ENCODE measurements at regions not wholly inside any gene's neighbourhood (a gene's known extent, or its start where the extent isn't known, plus 50 kb on each side); places are given as distances from the start of the nearest gene placed in this dataset.
"Not testable (repeated sequence)": the region's sequence is repeated elsewhere in the genome, so short reads cannot be mapped to it uniquely, and the experiment has no call there.

DNA sequence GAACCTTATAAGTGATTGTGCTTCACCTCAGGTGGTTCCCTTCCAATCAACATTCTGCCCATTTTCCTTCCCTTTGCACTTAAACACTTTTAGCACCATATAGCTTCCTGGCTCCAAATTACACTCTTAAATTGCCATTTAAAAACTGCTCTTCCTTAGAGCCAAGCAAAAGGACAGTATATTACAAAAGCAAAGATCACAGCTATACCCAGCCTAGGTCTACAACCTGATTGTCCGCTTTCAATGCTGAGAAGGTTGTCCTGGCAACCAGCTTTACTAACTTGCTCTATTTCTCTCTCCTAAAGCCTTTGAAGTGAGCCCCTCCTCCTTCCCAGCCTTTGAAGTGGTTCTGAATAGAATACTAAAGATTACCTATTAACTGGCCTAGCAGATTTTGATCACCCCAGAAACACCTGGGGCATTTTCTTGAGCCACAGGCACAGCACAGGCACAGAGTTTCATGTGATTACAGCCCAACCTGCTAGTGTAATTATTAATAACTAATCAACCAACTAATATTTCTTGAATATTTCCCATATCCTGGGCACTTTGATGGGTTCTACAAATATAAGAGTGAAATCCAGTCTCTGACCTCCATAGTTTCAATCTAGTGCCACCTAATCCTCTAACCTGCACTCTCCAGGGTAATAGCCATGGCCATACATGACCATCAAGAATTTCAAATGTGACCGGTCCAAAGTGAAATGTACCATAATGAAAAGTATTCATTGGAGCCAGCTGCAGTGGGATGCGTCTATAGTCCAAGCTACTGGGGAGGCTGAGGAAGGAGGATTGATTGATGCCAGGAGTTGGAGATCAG lies 63.6 kb upstream of the TRIM24 start:
- DNase-seq (no peak), ATAC-seq (no peak)
- Histone ChIP-seq H3K9me3 (ENCODE audit: control insufficient read depth in 2 of 3, low read length in 3 of 3) (no peaks in the 10 kb centered on the region), H3K36me3 (ENCODE audit: control insufficient read depth in 2 of 3, insufficient read depth in 3 of 3, low read length in 3 of 3) (no peaks in the 10 kb centered on the region), H3K27me3 (ENCODE audit: control insufficient read depth in 2 of 2, insufficient read depth in 2 of 2, low read length in 2 of 2) (no peaks in the 10 kb centered on the region), H3K4me1 (ENCODE audit: control insufficient read depth in 2 of 2, insufficient read depth in 2 of 2, low read length in 2 of 2) (no peaks in the 10 kb centered on the region), H3K4me3 (ENCODE audit: low read length) (no peak overlapping the region), H3K27ac (ENCODE audit: low read depth, low read length) (no peak overlapping the region)
- POLR2A ChIA-PET = no interaction called here
- CTCF ChIA-PET = no interaction called here
- no peaks in the 10 kb centered on the region for H3K36me3 Mint-ChIP-seq
- H3K4me3 Mint-ChIP-seq = no peak overlapping the region
- intact Hi-C loops (cut with micrococcal nuclease) = no loop called here
- H3K9me3 Mint-ChIP-seq = peaks cover 0 to 5% (median 0%) of the 10 kb centered on the region in 11 donors
- no peaks in the 10 kb centered on the region for H3K27me3 Mint-ChIP-seq
- H3K27ac Mint-ChIP-seq = no peak overlapping the region
- no peaks in the 10 kb centered on the region for H3K4me1 Mint-ChIP-seq

DNA sequence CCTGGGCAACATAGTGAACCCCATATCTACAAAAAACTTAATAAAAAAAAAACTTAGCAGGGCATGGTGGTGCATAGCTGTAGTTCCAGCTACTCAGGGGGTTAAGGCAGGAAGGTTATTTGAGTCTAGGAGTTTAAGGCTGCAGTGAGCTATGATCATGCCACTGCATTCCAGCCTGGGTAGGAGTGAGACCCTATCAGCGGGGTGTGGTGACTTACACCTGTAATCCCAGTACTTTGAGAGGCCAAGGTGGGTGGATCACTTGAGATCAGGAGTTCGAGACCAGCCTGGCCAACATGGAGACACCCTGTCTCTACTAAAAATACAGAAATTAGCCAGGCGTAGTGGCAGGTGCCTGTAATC lies 63.0 kb upstream of the TRIM24 start:
- CTCF ChIA-PET; H3K4me1 Mint-ChIP-seq; H3K27ac Mint-ChIP-seq; H3K36me3 Mint-ChIP-seq; DNase-seq; intact Hi-C loops (cut with micrococcal nuclease); H3K27ac ChIP-seq (ENCODE audit: low read depth, low read length); H3K9me3 Mint-ChIP-seq; ATAC-seq; H3K27me3 Mint-ChIP-seq; H3K27me3 ChIP-seq (ENCODE audit: control insufficient read depth in 2 of 2, insufficient read depth in 2 of 2, low read length in 2 of 2); H3K9me3 ChIP-seq (ENCODE audit: control insufficient read depth in 2 of 3, low read length in 3 of 3); H3K36me3 ChIP-seq (ENCODE audit: control insufficient read depth in 2 of 3, insufficient read depth in 3 of 3, low read length in 3 of 3); H3K4me3 ChIP-seq (ENCODE audit: low read length); POLR2A ChIA-PET; H3K4me3 Mint-ChIP-seq; H3K4me1 ChIP-seq (ENCODE audit: control insufficient read depth in 2 of 2, insufficient read depth in 2 of 2, low read length in 2 of 2): not testable (repeated sequence)

DNA sequence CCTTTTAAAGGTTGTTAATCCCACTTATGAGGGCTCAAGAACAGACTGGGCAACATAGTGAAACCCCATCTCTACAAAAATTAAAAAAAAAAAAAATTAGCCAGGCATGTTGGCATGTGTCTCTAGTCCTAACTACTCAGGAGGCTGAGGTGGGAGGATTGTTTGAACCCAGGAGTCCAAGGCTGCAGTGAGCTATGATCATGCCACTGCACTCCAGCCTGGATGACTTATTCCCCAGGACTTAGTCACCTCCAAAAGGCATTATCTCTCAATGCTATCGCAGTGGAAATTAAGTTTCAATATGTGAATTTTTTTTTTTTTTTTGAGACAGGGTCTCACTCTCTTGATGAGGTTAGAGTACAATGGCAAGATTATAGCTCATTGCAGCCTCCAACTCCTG lies 61.2 kb upstream of the TRIM24 start:
- Mint-ChIP-seq H3K4me1 (no peaks in the 10 kb centered on the region), H3K27me3 (no peaks in the 10 kb centered on the region), H3K9me3 (no peaks in the 10 kb centered on the region), H3K36me3 (no peaks in the 10 kb centered on the region), H3K4me3 (no peak overlapping the region), H3K27ac (no peak overlapping the region)
- DNase-seq (no peak), ATAC-seq (no peak)
- intact Hi-C loops (cut with micrococcal nuclease) = no loop called here
- ChIA-PET POLR2A (no interaction called here), CTCF (no interaction called here)
- no peaks in the 10 kb centered on the region for H3K27me3 ChIP-seq (ENCODE audit: control insufficient read depth in 2 of 2, insufficient read depth in 2 of 2, low read length in 2 of 2)
- H3K4me1 ChIP-seq (ENCODE audit: control insufficient read depth in 2 of 2, insufficient read depth in 2 of 2, low read length in 2 of 2) = no peaks in the 10 kb centered on the region
- no peak overlapping the region for H3K27ac ChIP-seq (ENCODE audit: low read depth, low read length)
- no peaks in the 10 kb centered on the region for H3K9me3 ChIP-seq (ENCODE audit: control insufficient read depth in 2 of 3, low read length in 3 of 3)
- no peaks in the 10 kb centered on the region for H3K36me3 ChIP-seq (ENCODE audit: control insufficient read depth in 2 of 3, insufficient read depth in 3 of 3, low read length in 3 of 3)
- H3K4me3 ChIP-seq (ENCODE audit: low read length) = no peak overlapping the region

DNA sequence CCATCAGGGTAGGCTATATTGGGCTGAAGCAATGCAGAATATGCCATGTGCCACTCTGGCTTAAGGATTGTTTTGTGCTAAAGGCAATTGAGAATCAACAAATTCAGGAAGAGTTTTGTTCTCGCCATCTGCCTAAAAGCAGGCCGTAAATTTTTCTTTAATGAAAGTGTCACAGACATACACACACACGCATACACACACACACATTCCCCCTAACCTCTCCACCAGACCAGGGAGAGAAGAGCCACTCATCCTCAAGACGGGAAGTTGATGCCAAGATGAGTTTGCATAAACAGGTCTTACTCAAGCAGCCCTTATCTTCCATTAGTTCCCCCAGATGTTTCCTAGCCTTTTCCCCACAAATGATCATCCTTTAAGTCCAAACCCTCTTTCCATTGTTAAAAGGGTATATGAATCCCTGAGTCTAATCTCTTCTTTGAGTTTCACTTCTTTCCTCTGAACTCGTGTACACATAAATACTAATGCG lies 59.6 kb upstream of the TRIM24 start:
- CTCF ChIA-PET = no interaction called here
- intact Hi-C loops (cut with micrococcal nuclease) = no loop called here
- ATAC-seq = no peak

DNA sequence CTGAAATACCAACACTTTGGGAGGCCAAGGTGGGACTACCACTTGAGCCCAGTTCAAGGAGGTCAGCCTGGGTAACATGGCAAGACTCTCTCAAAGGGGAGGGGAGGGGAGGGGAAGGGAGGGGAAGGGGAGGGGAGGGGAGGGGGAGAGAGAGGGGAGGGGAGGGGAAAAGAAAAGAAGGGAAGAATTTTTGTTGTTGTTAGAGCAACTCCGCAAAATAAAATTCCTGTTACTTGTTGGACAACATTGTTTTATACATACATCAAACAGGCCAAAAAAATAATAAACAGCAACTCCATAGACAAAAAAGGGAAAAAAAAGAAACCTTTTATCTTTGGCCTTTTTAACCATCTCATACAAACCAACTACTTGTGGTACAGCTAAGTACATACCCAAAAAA lies 57.3 kb upstream of the TRIM24 start:
- ChIA-PET POLR2A (no interaction called here), CTCF (no interaction called here)
- Mint-ChIP-seq H3K27ac (no peak overlapping the region), H3K4me1 (no peaks in the 10 kb centered on the region), H3K27me3 (peaks cover 0 to 3% (median 0%) of the 10 kb centered on the region in 5 donors), H3K9me3 (peaks cover 0 to 5% (median 0%) of the 10 kb centered on the region in 11 donors), H3K4me3 (no peak overlapping the region), H3K36me3 (no peaks in the 10 kb centered on the region)
- Histone ChIP-seq H3K27me3 (ENCODE audit: control insufficient read depth in 2 of 2, insufficient read depth in 2 of 2, low read length in 2 of 2) (no peaks in the 10 kb centered on the region), H3K4me3 (ENCODE audit: low read length) (no peak overlapping the region), H3K4me1 (ENCODE audit: control insufficient read depth in 2 of 2, insufficient read depth in 2 of 2, low read length in 2 of 2) (no peaks in the 10 kb centered on the region), H3K9me3 (ENCODE audit: control insufficient read depth in 2 of 3, low read length in 3 of 3) (no peaks in the 10 kb centered on the region), H3K36me3 (ENCODE audit: control insufficient read depth in 2 of 3, insufficient read depth in 3 of 3, low read length in 3 of 3) (no peaks in the 10 kb centered on the region), H3K27ac (ENCODE audit: low read depth, low read length) (no peak overlapping the region)
- no peak for ATAC-seq
- no peak for DNase-seq
- intact Hi-C loops (cut with micrococcal nuclease) = no loop called here

More for the DNA sequence above, 59.6 kb upstream of the TRIM24 start:
- H3K36me3 Mint-ChIP-seq = no peaks in the 10 kb centered on the region
- H3K4me1 Mint-ChIP-seq = no peaks in the 10 kb centered on the region
- H3K4me3 Mint-ChIP-seq = no peak overlapping the region
- H3K9me3 Mint-ChIP-seq = peaks cover 0 to 4% (median 0%) of the 10 kb centered on the region in 11 donors
- H3K27ac Mint-ChIP-seq = no peak overlapping the region
- Histone ChIP-seq H3K27ac (ENCODE audit: low read depth, low read length) (no peak overlapping the region), H3K36me3 (ENCODE audit: control insufficient read depth in 2 of 3, insufficient read depth in 3 of 3, low read length in 3 of 3) (no peaks in the 10 kb centered on the region), H3K4me1 (ENCODE audit: control insufficient read depth in 2 of 2, insufficient read depth in 2 of 2, low read length in 2 of 2) (no peaks in the 10 kb centered on the region), H3K9me3 (ENCODE audit: control insufficient read depth in 2 of 3, low read length in 3 of 3) (no peaks in the 10 kb centered on the region), H3K4me3 (ENCODE audit: low read length) (no peak overlapping the region), H3K27me3 (ENCODE audit: control insufficient read depth in 2 of 2, insufficient read depth in 2 of 2, low read length in 2 of 2) (no peaks in the 10 kb centered on the region)
- peaks cover 0 to 3% (median 0%) of the 10 kb centered on the region in 5 donors for H3K27me3 Mint-ChIP-seq
- POLR2A ChIA-PET = no interaction called here
- no peak for DNase-seq

DNA sequence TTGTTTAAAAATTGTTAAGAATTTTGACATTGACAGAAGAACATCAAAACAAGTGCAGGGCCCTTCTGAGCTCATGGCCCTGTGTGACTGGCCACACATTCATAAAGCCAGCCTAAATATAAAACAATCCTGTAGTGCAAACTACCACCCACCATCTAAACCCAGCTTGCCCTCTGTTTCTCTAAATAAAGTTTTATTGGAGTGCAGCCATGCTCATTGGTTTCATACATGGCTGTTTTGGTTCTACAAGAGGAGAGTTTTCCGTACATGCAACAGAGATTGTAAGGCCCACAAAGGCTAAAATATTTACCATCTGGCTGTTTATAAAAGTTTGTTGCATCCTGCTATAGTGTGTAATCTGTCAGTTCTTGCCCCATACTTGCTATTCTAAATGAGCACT lies 54.6 kb upstream of the TRIM24 start:
- Histone ChIP-seq H3K9me3 (ENCODE audit: control insufficient read depth in 2 of 3, low read length in 3 of 3) (no peaks in the 10 kb centered on the region), H3K27me3 (ENCODE audit: control insufficient read depth in 2 of 2, insufficient read depth in 2 of 2, low read length in 2 of 2) (no peaks in the 10 kb centered on the region), H3K4me1 (ENCODE audit: control insufficient read depth in 2 of 2, insufficient read depth in 2 of 2, low read length in 2 of 2) (no peaks in the 10 kb centered on the region), H3K4me3 (ENCODE audit: low read length) (no peak overlapping the region), H3K27ac (ENCODE audit: low read depth, low read length) (no peak overlapping the region), H3K36me3 (ENCODE audit: control insufficient read depth in 2 of 3, insufficient read depth in 3 of 3, low read length in 3 of 3) (no peaks in the 10 kb centered on the region)
- CTCF ChIA-PET = no interaction called here
- H3K4me3 Mint-ChIP-seq = no peak overlapping the region
- H3K9me3 Mint-ChIP-seq = peaks cover 0 to 5% (median 0%) of the 10 kb centered on the region in 11 donors
- POLR2A ChIA-PET = no interaction called here
- H3K27ac Mint-ChIP-seq = no peak overlapping the region
- ATAC-seq (no peak), DNase-seq (no peak)
- intact Hi-C loops (cut with micrococcal nuclease) = no loop called here
- H3K4me1 Mint-ChIP-seq = no peaks in the 10 kb centered on the region
- no peaks in the 10 kb centered on the region for H3K36me3 Mint-ChIP-seq
- peaks cover 0 to 3% (median 0%) of the 10 kb centered on the region in 5 donors for H3K27me3 Mint-ChIP-seq

DNA sequence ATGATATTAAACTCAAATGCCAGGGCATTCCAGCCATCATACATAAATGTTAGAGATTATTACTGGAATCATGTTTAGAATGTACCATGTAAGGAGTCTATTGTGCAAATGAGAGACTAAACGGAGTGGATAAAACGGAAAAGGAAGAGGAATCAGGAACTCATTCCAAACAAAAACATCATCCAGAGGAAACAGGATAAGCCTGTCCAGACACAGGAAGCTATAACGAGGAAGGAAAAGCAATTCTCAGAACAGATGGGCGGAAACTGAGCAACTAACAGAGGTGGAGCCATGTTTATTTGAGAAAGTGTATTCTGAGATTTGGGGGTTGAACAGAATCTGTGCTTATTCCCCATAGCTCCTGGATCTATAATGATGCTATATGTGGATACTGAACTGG lies 52.3 kb upstream of the TRIM24 start:
- no peaks in the 10 kb centered on the region for H3K27me3 ChIP-seq (ENCODE audit: control insufficient read depth in 2 of 2, insufficient read depth in 2 of 2, low read length in 2 of 2)
- H3K4me3 Mint-ChIP-seq = no peak overlapping the region
- POLR2A ChIA-PET = no interaction called here
- no peaks in the 10 kb centered on the region for H3K9me3 ChIP-seq (ENCODE audit: control insufficient read depth in 2 of 3, low read length in 3 of 3)
- no peaks in the 10 kb centered on the region for H3K36me3 ChIP-seq (ENCODE audit: control insufficient read depth in 2 of 3, insufficient read depth in 3 of 3, low read length in 3 of 3)
- H3K27ac ChIP-seq (ENCODE audit: low read depth, low read length) = no peak overlapping the region
- H3K4me3 ChIP-seq (ENCODE audit: low read length) = no peak overlapping the region
- ATAC-seq (no peak), DNase-seq (no peak)
- CTCF ChIA-PET = no interaction called here
- H3K27me3 Mint-ChIP-seq = peaks cover 0 to 6% (median 3%) of the 10 kb centered on the region in 5 donors
- no peaks in the 10 kb centered on the region for H3K36me3 Mint-ChIP-seq
- H3K4me1 Mint-ChIP-seq = no peaks in the 10 kb centered on the region
- H3K9me3 Mint-ChIP-seq = peaks cover 0 to 5% (median 0%) of the 10 kb centered on the region in 11 donors
- intact Hi-C loops (cut with micrococcal nuclease) = no loop called here
- H3K4me1 ChIP-seq (ENCODE audit: control insufficient read depth in 2 of 2, insufficient read depth in 2 of 2, low read length in 2 of 2) = no peaks in the 10 kb centered on the region
- no peak overlapping the region for H3K27ac Mint-ChIP-seq
